ENCODE measurements at regions not wholly inside any gene's neighbourhood (a gene's known extent, or its start where the extent isn't known, plus 50 kb on each side); places are given as distances from the start of the nearest gene placed in this dataset.

GRCh38 chr19:27657271-27658051, 1555.5 kb downstream of the UQCRFS1 start:
- TF ChIP-seq EZH2 (IDR thresholded peaks at IDR 0.05; ENCODE audit: low read depth): no peak
- no peak for TF ChIP-seq CTCF (conservative IDR thresholded peaks at IDR 0.05)

All from PC-9 (cell line).